GM19372 (cell line): ENCODE measurements at regions not wholly inside any gene's neighbourhood (a gene's known extent, or its start where the extent isn't known, plus 50 kb on each side); places are given as distances from the start of the nearest gene placed in this dataset.

Experiments used
- ATAC-seq: cut with Tn5 transposase; IDR thresholded peaks from one replicate; pipeline ENCODE4 v1.9.1; 2021; ENCODE audit warnings: mild to moderate bottlenecking, low read depth, moderate library complexity; ENCODE audit not compliant: unreplicated experiment

DNA sequence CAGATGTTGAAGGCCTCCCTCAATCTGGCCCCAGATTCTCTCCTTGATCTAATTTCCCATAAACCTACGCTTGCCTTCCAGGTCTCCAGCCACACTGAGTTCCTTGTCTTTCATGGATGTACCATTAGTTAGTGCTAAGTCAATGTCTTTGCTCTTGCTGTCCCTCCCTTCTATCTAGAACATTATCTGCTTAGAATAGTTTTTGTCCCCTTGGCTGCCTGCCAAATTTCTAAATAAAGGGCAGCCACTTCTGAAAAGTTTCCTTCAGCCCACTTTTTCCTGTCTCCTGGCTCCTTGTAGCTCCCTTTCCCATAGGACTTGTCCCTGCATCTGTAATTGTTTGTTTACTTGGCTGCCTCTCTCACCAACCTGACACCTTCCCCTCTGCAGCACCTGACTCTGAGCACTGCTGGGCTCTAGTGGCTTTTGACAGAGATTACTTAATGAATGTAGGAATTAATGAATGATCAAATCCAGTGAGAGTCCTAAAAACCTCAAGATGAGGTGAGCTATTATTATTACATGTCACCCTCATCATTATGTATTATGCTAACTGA, 58.3 kb downstream of the CXCL12 start:
- no peak for ATAC-seq

DNA sequence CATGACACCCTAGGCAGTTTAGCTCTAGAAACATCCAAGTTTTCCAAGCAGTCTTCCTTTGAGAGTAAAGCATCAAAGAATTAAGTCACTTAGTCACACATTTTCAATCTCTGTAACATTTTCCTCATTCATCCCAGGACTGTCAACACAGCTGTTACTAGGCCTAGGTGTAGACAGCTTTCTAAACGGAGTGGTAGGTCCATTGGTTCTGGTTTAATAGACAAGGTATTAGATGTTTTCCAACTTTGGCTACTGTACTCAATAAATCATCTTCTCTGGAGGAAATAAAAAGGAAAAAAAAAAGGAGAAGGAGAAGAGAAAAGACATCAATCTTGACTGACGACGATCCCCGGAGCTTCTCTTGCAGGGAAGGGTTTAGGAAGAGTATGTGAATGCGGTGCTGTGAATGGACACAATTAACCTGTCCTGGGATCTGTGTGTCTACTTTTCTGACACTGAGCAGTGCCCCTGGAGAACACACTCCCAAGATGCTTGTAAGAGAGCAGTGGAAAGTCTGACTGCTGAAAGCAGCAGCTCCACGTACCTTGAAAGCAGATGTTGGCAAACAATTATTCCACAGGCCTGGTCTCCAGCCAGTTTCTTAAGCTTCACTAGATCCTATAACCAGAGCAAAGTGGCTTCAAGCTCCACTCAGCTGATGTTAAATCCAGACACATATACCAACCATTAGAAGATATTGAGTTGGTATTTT, 59.1 kb downstream of the CXCL12 start:
- ATAC-seq: no peak

DNA sequence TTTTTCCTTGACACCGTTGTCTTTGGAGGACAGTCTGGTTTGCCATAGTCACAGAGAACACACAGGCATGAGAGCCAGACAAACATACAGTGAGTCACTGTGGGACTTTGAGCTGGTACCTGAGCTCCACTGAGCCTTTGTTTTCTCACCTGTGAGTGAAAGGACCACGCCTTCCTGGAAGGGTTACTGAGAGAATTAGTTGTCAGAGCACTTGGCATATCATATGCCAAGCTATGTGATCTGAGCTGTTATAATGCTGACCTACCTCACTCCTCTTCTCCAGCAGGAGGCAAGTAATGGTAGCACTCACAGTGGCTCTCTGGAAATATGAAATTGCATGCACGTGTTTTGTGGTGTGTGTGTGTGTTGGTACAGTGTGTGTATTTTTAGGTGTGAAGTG, 59.7 kb downstream of the CXCL12 start:
- no peak for ATAC-seq

DNA sequence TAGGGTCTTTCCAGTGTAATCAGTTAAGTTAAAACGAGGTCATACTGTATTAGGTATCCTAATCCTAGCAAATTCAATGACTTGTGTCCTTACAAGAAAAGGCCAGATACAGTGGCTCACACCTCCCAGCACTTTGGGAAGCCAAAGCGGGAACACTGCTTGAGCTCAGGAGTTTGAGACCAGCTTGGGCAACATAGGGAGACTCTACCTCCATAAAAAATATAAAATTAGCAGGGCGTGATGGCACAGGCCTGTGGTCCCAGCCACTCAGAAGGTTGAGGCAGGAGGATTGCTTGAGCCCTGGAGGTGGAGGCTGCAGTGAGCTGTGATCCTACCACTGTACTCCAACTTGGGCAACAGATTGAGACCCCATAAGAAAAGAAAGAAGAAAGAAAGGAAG, 61.1 kb downstream of the CXCL12 start:
- no peak for ATAC-seq

DNA sequence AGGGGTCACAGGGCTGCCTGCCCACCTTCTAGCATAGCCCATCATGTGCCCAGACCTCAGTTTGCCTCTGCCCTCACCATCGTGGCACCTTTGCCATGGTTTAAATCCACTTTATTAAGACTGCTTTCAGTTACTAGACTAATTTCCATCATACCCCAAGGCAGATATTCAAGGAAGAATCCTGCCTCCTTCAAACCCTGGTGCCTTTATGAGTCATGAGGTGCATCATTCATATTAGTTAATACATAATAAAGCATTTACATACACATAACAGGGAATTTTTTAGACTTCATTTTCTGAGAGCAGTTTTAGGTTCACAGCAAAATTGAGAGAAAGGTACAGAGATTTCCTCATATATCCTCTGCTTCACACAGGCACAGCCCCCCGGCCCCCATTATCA, 62.8 kb downstream of the CXCL12 start:
- ATAC-seq: no peak

DNA sequence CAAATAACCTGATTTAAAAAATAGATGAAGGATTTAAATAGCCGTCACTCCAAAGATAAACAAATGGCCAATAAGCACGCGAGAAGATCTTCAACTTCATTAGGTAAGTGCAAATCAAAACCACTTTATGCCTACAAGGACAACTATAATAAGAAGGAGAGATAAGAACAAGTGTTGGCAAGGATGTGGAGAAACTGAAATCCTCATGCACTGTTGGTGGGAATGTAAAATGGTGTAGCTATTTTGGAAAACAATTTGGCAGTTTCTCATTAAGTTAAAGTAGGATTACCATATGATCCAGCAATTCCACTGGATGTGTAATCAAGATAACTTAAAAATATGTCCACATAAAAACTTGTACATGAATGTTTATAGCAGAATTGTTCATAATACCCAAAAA, 64.1 kb downstream of the CXCL12 start:
- no peak for ATAC-seq

DNA sequence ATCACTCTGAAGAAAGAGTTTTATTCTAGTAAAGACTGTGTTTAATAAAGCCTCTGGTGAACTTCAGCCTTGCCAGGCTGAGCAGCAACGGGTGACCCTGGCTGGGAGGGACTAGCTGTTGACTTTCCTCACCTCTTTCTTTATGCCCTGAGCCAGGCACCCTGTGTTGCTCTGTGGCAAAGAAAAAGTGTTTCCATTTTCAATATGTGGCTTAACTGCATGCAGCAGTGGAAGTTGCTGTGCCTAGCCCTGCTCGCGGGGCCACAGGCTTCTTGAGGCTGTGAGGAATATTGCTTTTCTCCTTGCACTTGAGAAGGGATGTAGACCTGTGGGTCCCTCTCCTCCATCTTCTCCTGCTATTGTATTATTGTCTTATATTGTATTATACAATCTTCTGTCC, 67.0 kb downstream of the CXCL12 start:
- no peak for ATAC-seq

DNA sequence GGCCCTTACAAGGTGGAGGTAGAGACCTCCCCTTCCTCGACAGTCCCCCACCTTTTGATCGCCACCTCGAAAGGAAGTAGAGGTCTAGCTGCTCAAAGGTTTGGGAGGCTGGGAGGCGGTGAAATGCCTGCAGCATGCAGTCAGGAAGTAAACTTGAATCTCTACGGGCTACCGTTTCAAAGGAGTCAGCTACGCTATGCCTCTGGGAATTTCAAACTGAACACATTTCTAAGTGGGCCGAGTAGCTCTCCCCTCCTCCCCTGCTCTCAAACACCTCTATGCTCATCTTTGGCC, 68.0 kb downstream of the CXCL12 start:
- no peak for ATAC-seq

DNA sequence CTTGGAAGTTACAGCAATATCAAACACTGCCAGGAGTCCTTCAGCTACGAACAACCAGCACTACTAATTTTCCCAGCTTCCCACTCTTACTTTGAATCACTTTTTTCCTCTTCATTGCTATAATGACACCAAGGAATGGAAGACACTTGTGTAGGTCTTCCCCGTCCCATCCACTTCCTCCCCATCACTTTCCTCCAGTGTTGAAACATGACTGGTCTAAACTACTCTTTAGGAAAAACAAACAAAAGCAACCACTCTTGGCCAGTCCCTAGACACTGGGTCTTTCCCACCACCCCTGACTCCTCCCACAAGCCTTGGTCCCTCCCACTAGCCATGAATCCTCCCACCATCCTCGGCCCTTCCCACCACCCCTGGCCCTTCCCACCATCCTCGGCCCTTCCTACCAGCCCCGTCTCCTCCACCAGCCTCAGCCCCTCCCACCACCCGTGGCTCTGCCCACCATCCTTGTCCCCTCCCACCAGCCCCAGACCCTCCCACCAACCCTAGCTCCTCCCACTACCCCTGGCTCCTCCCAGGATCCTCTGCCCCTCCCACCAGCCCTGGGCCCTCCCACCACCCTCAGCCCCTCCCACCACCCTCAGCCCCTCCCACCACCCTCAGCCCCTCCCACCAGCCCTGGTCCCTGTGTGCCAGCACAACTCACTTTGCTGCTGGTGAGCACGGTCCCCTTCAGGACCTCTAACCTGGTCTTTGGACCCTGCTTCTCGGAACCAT, 68.5 kb downstream of the CXCL12 start:
- no peak for ATAC-seq

DNA sequence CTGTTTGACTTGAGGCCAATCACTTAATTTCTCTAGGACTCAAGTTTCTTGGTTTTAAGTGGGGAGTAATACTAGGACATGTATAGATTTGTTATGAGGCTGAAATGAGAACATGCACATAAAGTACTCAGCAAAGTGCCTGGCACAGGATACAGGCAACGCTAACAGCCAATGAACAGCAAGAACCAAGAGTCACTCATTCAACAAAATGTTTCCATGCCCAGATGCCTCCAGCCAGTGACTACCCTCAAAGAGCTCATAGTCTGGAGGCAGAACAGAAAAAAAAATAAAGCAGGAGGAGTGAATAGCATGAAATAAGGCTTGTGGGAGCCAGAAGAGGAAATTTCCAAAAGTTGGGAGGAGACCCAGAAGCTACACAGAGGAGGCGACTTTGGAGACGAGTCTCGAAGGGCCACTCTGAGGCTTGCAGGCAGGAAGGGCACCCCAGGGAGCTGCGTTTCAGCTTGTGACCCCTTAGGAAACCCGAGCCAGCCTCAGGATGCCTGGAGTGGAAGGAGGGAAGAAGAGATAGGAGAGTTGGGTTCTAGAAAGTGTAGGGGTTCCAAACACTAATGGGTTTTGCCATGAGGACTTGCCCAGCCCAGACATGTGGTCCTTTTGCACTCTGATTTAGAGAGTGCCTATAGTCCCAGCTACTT, 70.0 kb downstream of the CXCL12 start:
- no peak for ATAC-seq

DNA sequence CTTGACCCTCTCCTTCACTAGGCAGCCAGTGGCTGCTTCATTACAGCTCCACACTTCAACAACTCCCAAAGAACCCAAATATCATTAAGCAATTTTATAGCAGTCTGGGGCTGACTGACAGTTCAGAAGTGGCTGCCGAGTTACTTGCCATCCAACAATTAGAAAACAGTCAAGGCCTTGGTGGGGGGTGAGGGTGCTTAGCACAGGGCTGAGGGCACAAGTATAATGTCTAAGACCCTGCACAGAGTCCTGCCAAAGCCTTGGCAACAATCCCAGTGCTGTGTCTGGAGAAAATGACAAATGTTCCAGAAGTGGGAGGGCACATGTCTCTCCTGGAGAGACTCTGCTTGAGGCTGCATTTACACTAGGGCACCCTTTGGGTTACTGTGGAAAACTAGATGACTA, 71.1 kb downstream of the CXCL12 start:
- ATAC-seq: no peak

DNA sequence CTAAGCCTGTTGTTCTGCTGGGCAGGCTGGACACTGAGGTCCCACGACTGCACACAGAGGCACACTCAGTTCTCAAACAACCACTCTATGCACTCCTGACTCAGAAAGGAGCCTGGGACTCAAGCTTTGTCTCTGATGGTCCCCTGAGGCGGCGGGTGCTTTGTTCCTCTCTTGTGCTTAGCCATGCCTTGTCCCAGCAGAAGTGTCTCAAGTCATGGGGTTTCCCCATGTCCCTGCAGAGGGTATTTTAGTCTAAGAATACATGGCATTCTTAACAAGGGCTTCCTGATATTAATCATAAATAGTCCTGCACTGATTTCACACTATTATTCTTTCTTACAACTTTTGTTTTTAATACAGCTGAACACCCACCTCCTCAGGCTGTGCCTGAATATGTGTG, 72.5 kb downstream of the CXCL12 start:
- ATAC-seq: no peak

DNA sequence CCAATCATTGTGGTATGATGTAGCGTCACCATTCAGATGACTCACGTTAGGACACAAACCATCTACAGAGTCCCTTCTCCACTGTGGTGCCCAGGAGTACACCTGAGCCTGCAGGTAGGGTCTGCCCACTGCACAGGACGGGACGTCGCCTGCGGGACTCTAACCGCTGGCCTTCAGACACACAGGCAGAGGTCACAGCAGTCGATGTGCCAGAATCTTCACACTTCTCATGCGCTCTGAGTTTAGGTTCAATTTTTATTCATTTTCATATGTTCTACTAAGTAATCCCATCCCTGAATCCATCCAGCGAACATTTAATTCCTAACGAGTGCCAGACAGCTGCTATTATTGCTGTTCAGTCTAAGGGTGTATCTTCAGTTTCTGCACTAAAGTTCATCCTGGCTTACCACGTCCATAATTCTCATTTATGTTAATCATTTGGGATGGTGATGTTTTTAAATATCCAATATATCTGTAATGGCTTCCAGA, 73.3 kb downstream of the CXCL12 start:
- no peak for ATAC-seq

DNA sequence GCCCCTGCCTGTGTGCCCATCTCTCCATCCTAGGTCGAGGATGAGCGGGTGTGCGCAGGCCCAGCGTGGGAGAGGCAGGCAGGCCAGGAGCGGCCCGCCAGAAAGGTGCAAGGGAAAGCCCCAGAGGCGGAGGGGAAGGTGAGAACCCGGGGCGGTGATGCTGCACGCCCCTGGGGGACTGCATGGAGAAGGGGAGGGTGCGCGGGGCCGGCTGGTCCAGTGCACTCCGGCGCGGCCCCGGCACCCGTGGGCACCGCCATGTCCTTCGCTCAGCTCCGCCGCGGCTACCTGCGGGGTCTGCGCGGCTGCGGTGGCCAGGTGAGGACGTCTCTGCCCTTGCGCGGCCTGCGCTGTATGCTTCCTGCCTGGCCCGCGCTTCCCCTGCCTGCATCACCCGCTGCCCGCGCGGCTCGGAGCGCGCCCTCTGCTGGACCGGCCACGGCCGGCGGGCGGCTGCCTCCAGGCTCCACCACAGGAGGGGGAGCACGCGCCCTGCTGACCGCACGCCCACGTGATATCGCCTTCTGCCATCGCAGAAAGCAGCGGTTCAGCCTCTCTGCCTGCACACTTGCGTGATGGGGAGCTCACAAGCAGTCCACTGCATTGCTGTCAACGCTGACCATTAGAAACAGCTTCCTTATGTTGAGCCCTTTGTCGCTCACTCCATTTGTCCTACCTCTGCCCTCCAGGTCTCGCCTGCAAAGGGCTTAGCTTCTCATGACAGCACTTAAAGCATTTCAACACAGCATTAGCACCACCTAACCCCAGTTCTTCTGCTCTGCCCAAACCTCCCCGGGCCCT, 73.9 kb downstream of the CXCL12 start:
- ATAC-seq: peak; percentile 87

DNA sequence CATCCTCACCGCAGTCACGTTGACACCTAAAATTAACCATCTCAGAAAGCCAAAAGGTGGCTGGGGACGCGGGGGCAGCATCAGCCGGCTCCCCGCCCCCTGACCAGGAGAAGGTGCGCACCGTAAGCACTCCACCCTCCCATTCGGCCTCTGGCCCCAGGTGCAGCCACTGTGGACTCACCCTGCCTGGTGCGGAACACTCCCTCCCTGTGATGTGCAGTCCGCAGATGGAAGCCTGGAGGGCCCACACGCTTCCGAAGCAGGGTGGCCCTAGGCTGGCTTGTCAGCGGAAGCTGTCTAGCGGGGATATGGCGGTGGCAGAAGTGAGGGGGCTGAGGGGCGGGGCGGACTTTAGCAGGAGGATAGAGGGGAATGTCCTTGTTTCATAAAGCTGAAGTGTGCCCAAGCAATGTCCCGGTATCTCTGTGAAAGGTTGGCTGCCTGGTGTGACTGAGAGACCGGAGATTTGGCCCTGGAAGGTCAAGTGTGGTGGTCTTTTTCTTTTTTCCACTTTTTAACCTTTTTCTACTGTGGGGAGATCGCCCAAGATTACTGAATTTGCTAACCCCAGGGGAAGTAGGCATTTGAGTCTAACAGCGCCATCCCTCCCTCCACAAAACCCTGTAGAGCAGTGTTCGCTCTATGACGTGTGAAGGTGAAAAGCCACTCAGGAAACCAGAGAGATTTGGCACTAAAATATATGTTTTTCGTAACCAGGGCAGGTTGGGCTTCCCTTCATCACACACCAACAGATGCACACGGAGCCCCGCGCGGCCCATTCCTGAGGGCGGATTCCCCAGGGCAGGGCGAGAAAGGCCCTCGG, 74.7 kb downstream of the CXCL12 start:
- ATAC-seq: no peak

DNA sequence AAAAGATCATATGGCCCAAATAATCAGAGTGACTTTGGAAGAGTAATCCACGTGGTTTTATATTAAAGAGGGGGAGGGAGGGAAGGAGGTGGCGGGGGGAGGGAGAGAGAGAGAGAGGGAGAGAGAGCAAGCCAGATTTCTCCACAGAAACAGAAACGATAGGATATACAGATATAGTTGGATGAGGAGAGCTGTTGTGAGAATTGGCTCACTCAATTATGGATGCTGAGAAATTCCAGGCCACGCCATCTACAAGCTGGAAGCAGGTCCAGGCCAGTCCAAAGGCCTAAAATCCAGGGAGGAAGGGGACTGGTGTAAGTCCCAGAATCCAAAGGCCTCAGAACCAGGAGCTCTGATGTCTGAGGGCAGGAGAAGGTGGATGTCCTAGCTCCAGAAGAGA, 75.5 kb downstream of the CXCL12 start:
- no peak for ATAC-seq

DNA sequence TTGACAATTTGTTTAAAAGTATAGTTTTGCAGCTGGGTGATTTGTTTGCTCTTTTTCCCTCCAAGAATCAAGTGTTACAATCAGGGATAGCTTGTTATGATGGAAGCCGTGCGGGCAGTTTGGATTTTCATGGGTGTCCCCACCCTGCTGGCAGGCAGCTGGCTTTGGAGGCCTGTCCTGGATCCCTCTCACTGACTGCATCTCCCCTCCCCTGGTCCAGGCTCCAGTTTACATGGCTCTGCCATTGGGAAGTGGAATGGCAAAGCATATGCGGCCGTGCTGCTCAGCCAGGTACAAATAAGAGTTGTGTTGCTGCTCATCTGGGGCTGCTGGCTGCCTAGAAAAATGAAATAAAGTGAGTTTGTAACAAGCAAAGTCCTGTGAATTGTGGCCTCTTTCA, 76.0 kb downstream of the CXCL12 start:
- ATAC-seq: no peak

DNA sequence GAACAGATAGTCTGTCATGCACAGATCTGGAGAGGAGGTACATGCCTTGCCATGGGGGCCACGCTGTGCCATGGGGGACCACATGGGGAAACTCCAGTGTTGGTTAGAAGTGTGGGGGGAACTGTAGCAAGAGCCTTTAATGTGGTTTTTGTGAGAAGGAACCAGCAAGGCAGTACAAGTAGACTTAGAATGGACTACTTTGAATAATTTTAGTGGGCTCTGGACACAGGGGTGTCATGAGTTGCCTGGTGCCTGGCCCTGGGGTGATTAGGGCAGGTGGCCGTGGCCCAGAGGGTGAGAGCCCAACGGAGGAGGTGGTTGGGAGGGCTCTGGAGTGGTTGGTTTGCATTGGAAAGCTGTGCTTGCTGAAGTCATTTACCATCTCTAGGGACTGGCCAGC, 77.2 kb downstream of the CXCL12 start:
- no peak for ATAC-seq

DNA sequence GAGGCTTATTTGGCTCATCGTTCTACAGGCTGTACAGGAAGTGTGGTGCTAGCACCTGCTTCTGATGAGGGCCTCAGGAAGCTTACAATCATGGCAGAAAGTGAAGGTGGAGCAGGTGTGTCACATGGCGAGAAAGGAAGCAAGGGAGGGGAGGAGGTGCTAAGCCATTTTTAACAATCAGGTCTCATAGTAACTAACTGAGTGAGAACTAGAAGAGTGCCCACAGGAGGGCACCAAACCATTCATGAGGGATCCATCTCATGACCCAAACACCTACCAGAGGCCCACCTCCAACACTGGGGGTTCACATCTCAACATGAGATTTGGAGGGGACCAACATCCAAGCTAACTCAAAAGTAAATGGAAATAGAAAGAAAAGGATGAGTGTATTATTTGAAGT, 78.1 kb downstream of the CXCL12 start:
- ATAC-seq: no peak

DNA sequence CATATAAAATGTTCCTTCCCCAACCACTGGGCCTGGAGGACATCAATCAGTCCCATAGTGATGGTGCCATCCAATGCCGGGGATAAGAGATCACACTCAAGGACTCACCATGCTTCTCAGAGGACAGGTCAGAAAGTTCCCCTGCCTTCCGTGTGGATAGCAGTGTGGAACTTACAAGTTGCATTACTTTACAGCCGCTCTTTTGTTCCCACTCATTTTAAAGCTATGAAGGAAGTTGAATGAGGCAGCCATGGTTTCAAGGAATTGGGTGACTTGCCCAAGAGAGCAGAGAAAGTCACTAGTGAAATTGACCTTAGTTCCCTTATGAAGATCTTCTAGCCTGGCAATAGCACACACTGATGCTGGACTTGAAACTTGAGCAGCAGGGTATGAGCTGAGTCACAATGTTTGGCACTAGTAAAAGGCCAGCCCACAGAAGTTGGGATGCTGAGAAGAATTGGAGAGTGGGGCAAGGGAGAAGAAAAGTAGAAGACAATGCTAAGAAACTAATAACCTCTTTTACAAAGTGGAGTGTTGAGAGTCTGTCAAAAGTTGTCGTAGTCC, 78.7 kb downstream of the CXCL12 start:
- ATAC-seq: no peak
